CMK (cell line): ENCODE measurements at regions not wholly inside any gene's neighbourhood (a gene's known extent, or its start where the extent isn't known, plus 50 kb on each side); places are given as distances from the start of the nearest gene placed in this dataset.

Experiments
- DNase-seq: peaks from one replicate; pipeline ENCODE4 v3.0.0-alpha.2; 2010; ENCODE audit warnings: low read depth

- DNase-seq, result no peak
Observed at GRCh38 chr6:148212366-148212765, 130.3 kb upstream of the SASH1 start.

GRCh38 chr6:148213366-148213765 is 129.3 kb upstream of the SASH1 start:
- DNase-seq, result no peak

- no peak for DNase-seq
Observed at GRCh38 chr6:148214667-148215066, 128.0 kb upstream of the SASH1 start.

- DNase-seq, result no peak
Observed at GRCh38 chr6:148217051-148217450, 125.6 kb upstream of the SASH1 start.

- no peak for DNase-seq
Observed at GRCh38 chr6:148217921-148218320, 124.7 kb upstream of the SASH1 start.

- no peak for DNase-seq
Observed at GRCh38 chr6:148218542-148219258, 123.9 kb upstream of the SASH1 start.

GRCh38 chr6:148221196-148221979 is 121.2 kb upstream of the SASH1 start:
- no peak for DNase-seq

GRCh38 chr6:148222376-148222775 is 120.3 kb upstream of the SASH1 start:
- no peak for DNase-seq

- DNase-seq, result no peak
Observed at GRCh38 chr6:148222846-148223245, 119.8 kb upstream of the SASH1 start.

- no peak for DNase-seq
Observed at GRCh38 chr6:148223424-148223842, 119.2 kb upstream of the SASH1 start.

GRCh38 chr6:148225871-148226270 is 116.8 kb upstream of the SASH1 start:
- DNase-seq, result no peak

GRCh38 chr6:148226284-148226683 is 116.4 kb upstream of the SASH1 start:
- DNase-seq, result no peak

- no peak for DNase-seq
Observed at GRCh38 chr6:148231572-148231971, 111.1 kb upstream of the SASH1 start.

GRCh38 chr6:148235446-148235845 is 107.2 kb upstream of the SASH1 start:
- DNase-seq, result no peak

GRCh38 chr6:148238713-148239112 is 103.9 kb upstream of the SASH1 start:
- DNase-seq, result no peak

GRCh38 chr6:148239215-148239614 is 103.4 kb upstream of the SASH1 start:
- no peak for DNase-seq

GRCh38 chr6:148239801-148240460 is 102.7 kb upstream of the SASH1 start:
- no peak for DNase-seq

GRCh38 chr6:148240461-148240840 is 102.2 kb upstream of the SASH1 start:
- DNase-seq, result no peak

GRCh38 chr6:148240861-148241477 is 101.7 kb upstream of the SASH1 start:
- DNase-seq, result no peak

- DNase-seq, result no peak
Observed at GRCh38 chr6:148242180-148242579, 100.5 kb upstream of the SASH1 start.

- no peak for DNase-seq
Observed at GRCh38 chr6:148244217-148244935, 98.3 kb upstream of the SASH1 start.
